ENCODE measurements at regions not wholly inside any gene's neighbourhood (a gene's known extent, or its start where the extent isn't known, plus 50 kb on each side); places are given as distances from the start of the nearest gene placed in this dataset.

DNA sequence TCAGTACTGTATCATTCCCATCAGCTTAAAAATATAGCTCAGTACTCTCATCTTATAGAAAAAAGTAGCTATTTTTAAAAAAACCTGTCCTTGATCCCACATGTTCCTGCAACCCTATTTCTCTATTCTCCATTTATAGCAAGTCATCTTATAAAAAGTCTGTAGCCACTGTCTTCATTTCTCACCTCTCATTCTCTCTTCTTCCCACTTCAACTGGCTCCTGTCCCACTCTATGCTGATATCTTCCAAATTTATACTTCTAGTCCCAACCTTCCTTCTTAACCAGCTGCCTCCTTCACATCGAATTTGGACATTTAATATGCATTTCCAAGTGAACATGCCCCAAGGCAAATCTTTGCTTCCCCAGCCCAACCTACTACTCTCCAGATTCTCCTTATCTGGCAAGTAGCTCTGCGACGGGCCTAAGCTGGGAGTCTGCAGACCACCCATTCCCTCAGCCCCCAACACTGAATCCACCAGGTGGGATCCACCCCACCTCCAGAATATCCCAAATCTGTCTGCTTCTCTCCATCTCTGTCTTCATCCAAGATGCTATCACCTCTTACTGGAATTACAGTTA is 52.0 kb upstream of the TANC2 start:
- no peak for DNase-seq (ENCODE audit: low read depth)

- no peak for DNase-seq (ENCODE audit: low read depth)
Measured at GRCh38 chr17:62912363-62912762, 53.7 kb upstream of the TANC2 start.

GRCh38 chr17:62911114-62911513 is 54.9 kb upstream of the TANC2 start:
- no peak for DNase-seq (ENCODE audit: low read depth)

DNA sequence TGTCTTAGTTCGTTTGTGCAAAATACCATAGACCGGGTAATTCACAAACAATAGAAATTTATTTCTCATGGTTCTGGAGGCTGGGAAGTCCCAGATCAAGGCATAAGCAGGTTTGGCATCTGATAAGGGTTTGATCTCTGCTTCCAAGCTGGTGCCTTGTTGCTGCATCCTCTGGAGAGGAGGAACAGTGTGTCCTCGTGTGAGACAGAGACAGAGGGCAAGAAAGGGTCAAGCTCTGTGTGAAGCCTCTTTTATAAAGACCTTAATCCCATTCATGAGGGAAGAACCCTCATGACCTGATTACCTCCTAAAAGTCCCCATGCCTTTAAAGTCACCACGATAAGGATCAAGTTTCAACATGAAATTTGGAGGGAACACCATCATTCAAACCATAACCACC is 55.8 kb upstream of the TANC2 start:
- DNase-seq (ENCODE audit: low read depth): no peak

GRCh38 chr17:62907961-62908360 is 58.1 kb upstream of the TANC2 start:
- DNase-seq (ENCODE audit: low read depth): no peak

GRCh38 chr17:62906881-62907280 is 59.2 kb upstream of the TANC2 start:
- no peak for DNase-seq (ENCODE audit: low read depth)

- DNase-seq (ENCODE audit: low read depth): no peak
Measured at GRCh38 chr17:62905233-62905632, 60.8 kb upstream of the TANC2 start.

DNA sequence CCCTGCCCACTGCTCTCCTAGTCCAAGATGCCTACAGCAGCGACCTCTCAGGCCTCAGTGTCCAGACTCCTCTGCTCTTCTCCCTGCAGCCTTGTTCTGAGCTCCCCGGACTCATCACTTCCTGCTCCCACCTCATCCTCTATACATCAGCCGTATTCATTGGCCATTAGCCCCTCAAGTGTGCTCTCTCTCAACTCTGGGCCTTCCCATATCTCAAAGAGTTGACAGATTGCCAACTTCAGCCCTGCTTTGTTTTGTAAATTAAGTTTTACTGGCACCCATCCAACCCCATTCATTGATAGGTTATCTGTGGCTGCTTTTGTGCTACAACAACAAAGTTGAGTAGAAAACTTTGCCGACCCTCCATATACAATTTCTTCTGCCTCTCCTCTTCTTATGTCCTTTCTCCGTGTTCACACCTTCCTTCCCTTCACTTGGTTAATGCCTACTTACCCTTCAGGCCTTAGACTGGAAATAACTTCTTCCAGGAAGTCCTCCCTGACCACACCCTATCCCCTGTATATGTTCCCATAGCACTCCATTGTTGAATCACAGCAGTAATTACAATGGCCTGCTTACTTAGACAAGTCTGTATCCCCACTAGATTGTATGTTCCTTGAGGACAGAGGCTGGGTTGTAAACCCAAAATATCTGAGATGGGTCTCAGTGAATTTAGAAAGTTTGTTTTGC is 63.4 kb upstream of the TANC2 start:
- no peak for DNase-seq (ENCODE audit: low read depth)

GRCh38 chr17:62901544-62901943 is 64.5 kb upstream of the TANC2 start:
- no peak for DNase-seq (ENCODE audit: low read depth)

GRCh38 chr17:62900096-62900495 is 65.9 kb upstream of the TANC2 start:
- no peak for DNase-seq (ENCODE audit: low read depth)

- DNase-seq (ENCODE audit: low read depth): no peak
Measured at GRCh38 chr17:62899361-62899760, 66.7 kb upstream of the TANC2 start.

DNA sequence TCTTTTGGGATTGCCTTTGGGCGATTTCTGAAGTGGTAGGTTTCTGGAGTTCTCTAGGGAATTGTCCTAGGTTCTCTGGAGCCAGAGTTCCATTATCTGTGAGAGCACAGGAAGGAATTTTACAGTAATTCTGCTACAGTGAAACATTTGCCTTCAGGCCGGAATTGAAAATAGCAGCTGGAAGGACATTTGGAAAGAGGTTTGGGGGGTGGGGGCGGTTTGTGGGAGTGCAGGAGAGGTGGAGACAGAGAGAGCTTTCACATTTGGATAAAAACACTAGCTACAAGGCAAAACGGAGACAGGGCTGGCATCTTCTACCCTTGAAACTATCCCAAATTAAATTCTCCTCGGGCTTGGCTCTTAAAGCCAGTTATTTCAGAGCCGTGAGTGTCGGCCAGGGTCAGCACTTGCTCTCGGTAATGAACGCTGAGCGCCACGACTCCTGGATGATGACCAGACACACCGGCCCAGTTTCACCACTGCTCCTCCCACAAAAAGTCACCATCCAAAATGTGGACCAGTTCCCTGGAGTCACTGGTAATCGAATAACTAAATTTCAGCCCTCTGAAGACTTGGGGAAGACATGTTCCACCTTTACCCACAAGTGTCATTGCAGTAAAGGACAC is 67.7 kb upstream of the TANC2 start:
- DNase-seq (ENCODE audit: low read depth): no peak

- DNase-seq (ENCODE audit: low read depth): no peak
Measured at GRCh38 chr17:62897706-62898105, 68.3 kb upstream of the TANC2 start.

DNA sequence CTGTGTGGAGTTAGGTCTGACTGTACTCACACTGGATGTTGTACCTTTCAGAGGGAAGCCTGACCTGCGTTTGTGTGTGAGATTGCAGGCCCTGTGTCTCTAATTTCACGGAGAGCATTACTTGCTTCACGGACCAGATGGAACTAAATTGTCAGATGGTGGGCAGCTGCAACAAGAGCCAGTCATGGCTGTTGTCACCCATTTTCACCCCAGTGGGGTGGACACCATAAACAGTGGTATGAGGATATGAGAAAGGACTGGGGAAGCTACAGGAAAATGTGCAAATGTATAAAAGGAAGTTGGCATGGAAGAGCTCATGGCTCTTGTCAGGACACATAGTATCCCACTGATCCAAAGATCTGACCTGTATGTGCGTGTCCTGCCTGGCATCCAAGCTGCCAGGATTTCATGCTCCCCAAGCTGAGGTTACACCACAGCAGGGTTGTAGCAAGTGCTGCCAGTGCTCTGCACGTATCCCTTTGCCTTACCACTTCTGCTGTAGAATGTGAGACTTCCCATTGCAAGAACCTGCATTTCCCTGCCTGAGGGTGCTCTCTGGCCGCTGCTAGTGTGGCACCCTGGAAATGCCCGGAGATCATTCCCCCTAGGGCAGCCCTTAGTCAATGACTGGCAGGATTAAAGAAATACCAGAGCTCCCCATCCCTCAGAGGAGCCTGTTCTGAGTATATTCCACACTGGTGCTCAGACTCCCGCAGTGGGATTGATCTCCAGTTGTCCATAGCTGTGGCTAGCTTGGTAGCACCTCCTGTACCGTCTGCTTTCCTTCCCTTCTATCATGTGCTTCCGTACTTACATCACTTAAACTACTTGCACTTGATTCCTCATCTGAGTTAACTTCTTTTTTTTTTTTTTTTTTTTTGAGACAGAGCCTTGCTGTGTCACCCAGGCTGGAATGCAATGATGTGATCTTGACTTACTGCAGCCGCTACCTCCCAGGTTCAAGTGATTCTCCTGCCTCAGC is 70.4 kb upstream of the TANC2 start:
- no peak for DNase-seq (ENCODE audit: low read depth)

DNA sequence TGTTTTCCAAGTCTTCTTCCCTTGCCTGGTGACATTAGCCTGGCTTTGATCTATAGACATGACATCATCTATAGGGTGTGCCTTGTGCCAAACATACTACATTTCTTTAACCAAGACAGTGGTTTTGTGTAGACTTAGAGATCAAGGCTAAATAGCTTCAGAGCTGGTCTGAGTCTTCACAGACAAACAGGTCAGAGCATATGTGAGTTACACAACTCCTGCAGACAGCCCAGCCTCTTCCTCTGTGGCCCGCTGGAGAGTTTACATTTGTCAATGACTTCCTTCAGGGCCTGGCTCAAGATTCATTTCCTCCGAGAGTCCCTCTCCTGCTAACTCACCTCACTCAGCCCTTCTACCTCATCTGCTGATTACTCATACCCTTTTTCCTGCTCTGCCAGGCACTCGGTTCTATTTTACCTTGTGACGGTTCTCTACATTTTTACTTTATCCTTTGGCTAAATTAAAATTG is 73.1 kb upstream of the TANC2 start:
- peak; percentile 0 for DNase-seq (ENCODE audit: low read depth)

DNA sequence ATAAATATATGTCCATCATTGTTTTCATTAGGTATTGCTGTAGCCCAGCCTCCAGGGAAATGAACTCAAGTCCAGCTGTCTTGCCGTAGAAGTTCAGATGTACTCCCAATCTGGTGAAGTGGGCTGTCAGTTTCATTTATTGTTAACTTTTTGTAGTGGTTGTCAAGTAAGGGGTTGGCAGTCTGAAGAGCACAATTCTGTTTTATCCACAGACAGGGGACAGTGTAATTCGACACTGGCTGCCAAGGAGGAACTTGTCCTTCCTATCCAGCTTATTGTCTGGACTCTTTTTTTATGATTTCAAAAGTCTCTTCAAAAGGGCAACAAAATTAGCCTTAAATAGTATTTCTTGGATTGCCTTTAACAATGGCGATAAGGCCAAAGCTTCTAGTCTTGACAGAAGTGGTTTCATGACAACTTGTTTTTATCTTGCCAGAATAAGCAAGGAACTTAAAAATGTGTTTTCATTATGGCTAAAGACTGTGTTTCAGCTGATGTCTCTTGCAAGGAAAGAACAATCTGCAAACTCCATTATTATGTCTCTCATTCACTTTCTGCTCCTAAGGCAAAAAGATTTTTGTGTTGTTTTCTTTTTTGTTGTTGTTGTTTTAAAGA is 73.9 kb upstream of the TANC2 start:
- DNase-seq (ENCODE audit: low read depth): no peak

- no peak for DNase-seq (ENCODE audit: low read depth)
Measured at GRCh38 chr17:62891659-62892058, 74.4 kb upstream of the TANC2 start.

DNA sequence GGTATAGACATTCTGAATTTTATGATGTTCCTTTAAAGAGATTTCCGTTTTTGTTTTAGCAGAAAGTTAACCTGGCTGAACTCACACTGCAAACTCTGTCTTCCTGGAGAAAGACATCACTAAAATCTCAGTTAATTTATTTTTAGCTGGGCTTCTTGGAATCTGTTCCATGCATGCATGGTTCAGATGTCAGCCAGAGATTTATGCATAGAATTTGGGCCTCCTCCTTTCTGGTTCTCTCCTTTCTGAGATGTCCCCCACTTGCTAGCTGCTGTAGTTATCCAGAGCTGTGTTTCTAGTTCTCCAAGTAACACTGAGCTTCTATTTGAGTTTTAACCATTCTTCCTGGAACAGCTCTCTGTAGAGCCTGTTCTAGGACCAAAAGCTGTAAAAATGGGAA is 77.3 kb upstream of the TANC2 start:
- DNase-seq (ENCODE audit: low read depth): no peak

DNA sequence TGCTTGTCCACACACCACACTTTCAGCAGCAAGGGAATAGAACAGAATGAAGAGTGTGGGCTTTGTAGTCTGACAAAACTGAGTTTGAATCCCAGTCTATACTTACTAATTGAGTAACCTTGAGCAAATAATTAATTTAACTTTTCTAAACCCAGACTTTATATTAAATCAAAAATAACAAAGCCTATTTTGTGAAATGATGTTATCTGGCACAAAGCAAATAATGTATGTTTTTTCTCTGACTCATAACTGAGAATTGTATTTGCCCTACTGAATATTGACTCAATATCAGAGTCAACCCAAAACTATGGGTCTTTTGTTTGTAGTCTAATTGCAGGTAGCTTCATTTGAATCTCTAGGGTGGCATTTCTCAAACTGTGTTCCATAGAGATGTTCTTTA is 77.9 kb upstream of the TANC2 start:
- DNase-seq (ENCODE audit: low read depth): no peak

- DNase-seq (ENCODE audit: low read depth): no peak
Measured at GRCh38 chr17:62887437-62887836, 78.6 kb upstream of the TANC2 start.

- DNase-seq (ENCODE audit: low read depth): no peak
Measured at GRCh38 chr17:62884781-62885180, 76.7 kb upstream of the MARCHF10 start.

GRCh38 chr17:62882878-62883277 is 74.8 kb upstream of the MARCHF10 start:
- no peak for DNase-seq (ENCODE audit: low read depth)

All from stimulated activated CD8-positive, alpha-beta memory T cell treated with anti-CD3 and anti-CD28 coated beads, Interleukin-4, amount 100 ng/mL, for 24 hours (primary cell).